Uterus (tissue), 3 donors: ENCODE measurements at regions not wholly inside any gene's neighbourhood (a gene's known extent, or its start where the extent isn't known, plus 50 kb on each side); places are given as distances from the start of the nearest gene placed in this dataset.
A peak's percentile ranks its signal among the peaks of the same experiment; 100 is the strongest.
"Not testable (repeated sequence)": the region's sequence is repeated elsewhere in the genome, so short reads cannot be mapped to it uniquely, and the experiment has no call there.

Experiments used
- DNase-seq, 2 donors: peaks; one replicate each; pipeline ENCODE4 v3.0.0-alpha.2; 2019 to 2020
- H3K27ac ChIP-seq, 2 donors: fragments of 200-600 bp; sonication (generic); 1 replicate in 1 of 2; 2 replicates in 1 of 2; pipeline ENCODE4 v1.5.1; 2016 to 2018
- H3K27me3 ChIP-seq, 2 donors: fragments of 200-600 bp; sonication (generic); one replicate each; pipeline ENCODE4 v1.5.1; 2018 to 2019; ENCODE audit warnings: control low read depth in 1 of 2
- H3K36me3 ChIP-seq, 2 donors: fragments of 200-600 bp; sonication (generic); one replicate each; pipeline ENCODE4 v1.5.1; 2019; ENCODE audit warnings: control low read depth in 1 of 2
- H3K4me1 ChIP-seq, 2 donors: fragments of 200-600 bp; sonication (generic); one replicate each; pipeline ENCODE4 v1.5.1; 2018 to 2019; ENCODE audit warnings: control low read depth in 1 of 2
- H3K4me3 ChIP-seq, 2 donors: fragments of 200-600 bp; sonication (generic); 1 replicate in 1 of 2; 2 replicates in 1 of 2; pipeline ENCODE4 v1.5.1; 2018 to 2019; ENCODE audit warnings: mild to moderate bottlenecking in 1 of 2
- H3K9me3 ChIP-seq, 2 donors: fragments of 200-600 bp; sonication (generic); one replicate each; pipeline ENCODE4 v1.5.1; 2019; ENCODE audit warnings: control low read depth in 1 of 2
- POLR2A ChIP-seq, 2 donors: fragments of 450-650 bp; IDR thresholded peaks; one replicate each; pipeline ENCODE4 v1.6.1; 2016; ENCODE audit warnings: antibody characterized with exemption in 2 of 2, mild to moderate bottlenecking in 1 of 2, moderate library complexity in 1 of 2
- intact Hi-C: fragments of 100-400 bp; cut with DNase I; formaldehyde crosslinking; loops from one replicate; pipeline ENCODE4 v1.15.1; 2023; ENCODE audit warnings: low total_unique reads
- TF ChIP-seq, protein P1 (sequence below), 4 experiments: fragments of 200-600 bp in 2 of 4; fragments of 450-650 bp in 2 of 4; sonication (generic) in 2 of 4; IDR thresholded peaks; one replicate each; pipeline ENCODE4 v1.5.1; 2016 to 2019; ENCODE audit warnings: antibody characterized with exemption in 4 of 4, mild to moderate bottlenecking in 2 of 4, moderate library complexity in 1 of 4
- donor health status: DM: yes; HTN: yes; CAD: no.

DNA sequence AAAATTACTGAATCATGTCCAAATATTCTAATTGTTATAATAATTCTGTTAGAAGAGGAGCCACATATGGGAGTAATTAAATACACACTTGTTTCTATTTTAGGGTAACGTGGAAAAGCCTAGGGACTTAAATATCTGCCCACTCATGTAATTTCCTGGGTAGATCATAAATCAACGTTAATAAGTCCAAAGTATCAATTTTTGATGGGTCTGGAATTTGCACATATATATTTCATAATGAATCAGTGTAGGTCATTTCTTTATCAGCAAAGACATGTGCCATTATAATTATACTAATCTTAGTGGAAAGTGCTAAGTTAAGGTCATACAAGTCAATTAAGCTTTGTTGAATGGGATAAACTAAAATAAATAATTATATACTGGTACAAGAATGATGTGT, 346.2 kb downstream of the ZBBX start:
- Histone ChIP-seq H3K4me1 (no peaks in the 10 kb centered on the region), H3K4me3 (no peak overlapping the region), H3K36me3 (no peaks in the 10 kb centered on the region), H3K27ac (no peak overlapping the region), H3K9me3 (no peaks in the 10 kb centered on the region), H3K27me3 (no peaks in the 10 kb centered on the region)
- intact Hi-C loops = no loop called here
- TF ChIP-seq, protein P1, sequence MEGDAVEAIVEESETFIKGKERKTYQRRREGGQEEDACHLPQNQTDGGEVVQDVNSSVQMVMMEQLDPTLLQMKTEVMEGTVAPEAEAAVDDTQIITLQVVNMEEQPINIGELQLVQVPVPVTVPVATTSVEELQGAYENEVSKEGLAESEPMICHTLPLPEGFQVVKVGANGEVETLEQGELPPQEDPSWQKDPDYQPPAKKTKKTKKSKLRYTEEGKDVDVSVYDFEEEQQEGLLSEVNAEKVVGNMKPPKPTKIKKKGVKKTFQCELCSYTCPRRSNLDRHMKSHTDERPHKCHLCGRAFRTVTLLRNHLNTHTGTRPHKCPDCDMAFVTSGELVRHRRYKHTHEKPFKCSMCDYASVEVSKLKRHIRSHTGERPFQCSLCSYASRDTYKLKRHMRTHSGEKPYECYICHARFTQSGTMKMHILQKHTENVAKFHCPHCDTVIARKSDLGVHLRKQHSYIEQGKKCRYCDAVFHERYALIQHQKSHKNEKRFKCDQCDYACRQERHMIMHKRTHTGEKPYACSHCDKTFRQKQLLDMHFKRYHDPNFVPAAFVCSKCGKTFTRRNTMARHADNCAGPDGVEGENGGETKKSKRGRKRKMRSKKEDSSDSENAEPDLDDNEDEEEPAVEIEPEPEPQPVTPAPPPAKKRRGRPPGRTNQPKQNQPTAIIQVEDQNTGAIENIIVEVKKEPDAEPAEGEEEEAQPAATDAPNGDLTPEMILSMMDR (IDR thresholded peaks at IDR 0.05) = no peak
- TF ChIP-seq POLR2A (IDR thresholded peaks at IDR 0.05) = no peak
- DNase-seq = no peak

DNA sequence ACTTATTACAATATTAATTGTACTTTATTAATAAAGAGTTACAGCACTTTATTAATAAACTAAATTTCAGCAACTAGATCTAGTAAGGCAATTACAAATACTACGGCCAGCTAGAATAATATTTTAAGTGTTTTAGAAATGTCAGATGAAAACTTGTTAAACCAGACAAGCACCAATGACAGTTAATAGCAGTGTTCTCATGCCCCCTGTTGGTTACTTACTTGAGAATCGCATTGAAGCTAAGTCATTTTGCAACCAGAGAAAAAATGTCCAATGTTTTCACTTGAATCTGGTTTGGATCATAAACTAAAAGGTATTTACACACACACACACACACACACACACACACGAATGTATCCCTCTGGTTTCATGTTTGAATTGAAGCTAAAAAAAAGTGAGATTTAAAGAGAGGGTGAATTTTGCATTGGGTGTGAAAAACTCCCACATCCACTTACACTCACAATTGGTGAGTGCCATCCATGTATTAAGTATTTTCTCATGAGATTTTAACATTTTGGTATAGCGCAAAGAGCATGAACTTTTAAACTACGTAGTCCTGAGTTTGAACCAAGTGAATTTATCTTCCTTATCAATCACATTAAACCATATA, 347.7 kb downstream of the ZBBX start:
- DNase-seq = no peak
- intact Hi-C loops = no loop called here

GRCh38 chr3:167031364-167032049, 348.6 kb downstream of the ZBBX start:
- H3K4me1 ChIP-seq = no peaks in the 10 kb centered on the region
- no peaks in the 10 kb centered on the region for H3K9me3 ChIP-seq
- no peaks in the 10 kb centered on the region for H3K27me3 ChIP-seq
- no peak for DNase-seq
- no peaks in the 10 kb centered on the region for H3K36me3 ChIP-seq
- no peak for TF ChIP-seq POLR2A (IDR thresholded peaks at IDR 0.05)
- TF ChIP-seq, protein P1 (IDR thresholded peaks at IDR 0.05) = no peak
- H3K4me3 ChIP-seq = no peak overlapping the region
- no peak overlapping the region for H3K27ac ChIP-seq
- intact Hi-C loops = no loop called here

More for the DNA sequence above, 347.7 kb downstream of the ZBBX start:
- TF ChIP-seq, protein P1 (IDR thresholded peaks at IDR 0.05) = peak in 2 of 4 experiments; percentile 11 to 20
- TF ChIP-seq POLR2A (IDR thresholded peaks at IDR 0.05) = no peak
- Histone ChIP-seq H3K4me3 (no peak overlapping the region), H3K9me3 (no peaks in the 10 kb centered on the region), H3K27ac (no peak overlapping the region), H3K36me3 (no peaks in the 10 kb centered on the region), H3K27me3 (no peaks in the 10 kb centered on the region), H3K4me1 (no peaks in the 10 kb centered on the region)

DNA sequence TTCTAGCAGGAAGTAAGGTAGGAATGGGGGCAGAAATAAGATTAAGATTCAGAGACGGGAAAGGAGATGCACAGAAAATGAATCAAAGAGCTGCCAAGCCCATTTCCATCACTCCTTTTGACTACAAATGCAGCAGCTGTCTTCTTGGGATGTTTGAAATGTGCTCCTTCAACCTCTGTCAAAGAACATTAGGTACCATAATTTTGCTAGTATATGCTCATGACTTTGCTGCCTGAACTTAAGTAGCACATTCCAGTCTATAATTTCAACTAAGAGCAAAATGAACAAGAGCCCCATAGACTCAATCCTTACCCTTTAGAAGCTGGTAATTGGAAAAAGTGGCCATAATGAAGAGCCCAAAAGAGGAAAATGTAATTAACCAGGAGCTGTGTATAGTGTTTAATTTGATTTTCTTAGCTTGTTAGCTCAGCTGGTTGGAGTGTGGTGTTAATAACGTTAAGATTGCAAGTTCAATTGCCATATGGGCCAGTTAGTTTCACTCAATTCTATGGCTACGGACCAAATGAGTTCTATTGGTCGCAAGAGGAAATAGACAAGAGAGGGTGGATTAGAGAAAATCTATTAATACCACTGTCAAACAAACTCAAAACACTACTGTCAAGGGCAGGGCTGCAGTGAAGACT, 349.9 kb downstream of the ZBBX start:
- Histone ChIP-seq H3K27me3 (no peaks in the 10 kb centered on the region), H3K36me3 (no peaks in the 10 kb centered on the region), H3K9me3 (no peaks in the 10 kb centered on the region), H3K4me3 (no peak overlapping the region), H3K4me1 (no peaks in the 10 kb centered on the region), H3K27ac (no peak overlapping the region)
- DNase-seq = no peak
- TF ChIP-seq, protein P1 (IDR thresholded peaks at IDR 0.05) = no peak
- TF ChIP-seq POLR2A (IDR thresholded peaks at IDR 0.05) = no peak
- intact Hi-C loops = no loop called here

DNA sequence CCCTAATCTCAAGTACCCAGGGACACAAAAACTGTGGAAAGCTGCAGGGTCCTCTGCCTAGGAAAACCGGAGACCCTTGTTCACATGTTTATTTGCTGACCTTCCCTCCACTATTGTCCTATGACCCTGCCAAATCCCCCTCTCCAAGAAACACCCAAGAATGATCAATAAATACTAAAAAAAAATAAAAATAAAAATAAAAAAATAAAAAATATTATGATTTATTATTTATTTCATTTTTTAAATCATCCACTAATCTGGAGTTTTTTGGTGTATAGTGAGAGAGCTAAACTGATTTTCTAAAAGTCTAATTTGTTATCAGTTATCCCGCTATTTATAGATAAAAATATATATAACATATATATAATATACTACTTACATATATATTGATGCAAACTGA, 360.6 kb downstream of the ZBBX start:
- H3K36me3 ChIP-seq, H3K4me1 ChIP-seq, intact Hi-C loops, DNase-seq, H3K4me3 ChIP-seq, H3K27me3 ChIP-seq, H3K9me3 ChIP-seq, H3K27ac ChIP-seq: not testable (repeated sequence)

DNA sequence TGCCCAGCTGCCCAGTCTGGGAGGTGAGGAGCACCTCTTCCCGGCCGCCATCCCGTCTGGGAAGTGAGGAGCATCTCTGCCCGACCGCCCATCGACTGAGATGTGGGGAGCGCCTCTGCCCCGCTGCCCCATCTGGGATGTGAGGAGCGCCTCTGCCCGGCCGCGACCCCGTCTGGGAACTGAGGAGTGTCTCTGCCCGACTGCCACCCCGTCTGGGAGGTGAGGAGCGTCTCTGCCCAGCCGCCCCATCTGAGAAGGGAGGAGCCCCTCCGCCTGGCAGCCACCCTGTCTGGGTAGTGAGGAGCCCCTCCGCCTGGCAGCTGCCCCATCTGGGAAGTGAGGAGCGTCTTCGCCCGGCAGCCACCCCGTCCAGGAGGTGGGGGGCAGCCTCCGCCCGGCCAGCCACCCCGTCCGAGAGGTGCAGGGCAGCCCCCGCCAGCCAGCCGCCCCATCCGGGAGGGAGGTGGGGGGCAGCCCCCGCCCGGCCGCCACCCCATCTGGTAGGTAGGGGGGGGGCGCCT, 361.4 kb downstream of the ZBBX start:
- intact Hi-C loops, H3K27ac ChIP-seq, H3K36me3 ChIP-seq, DNase-seq, H3K27me3 ChIP-seq, H3K9me3 ChIP-seq, H3K4me3 ChIP-seq, H3K4me1 ChIP-seq: not testable (repeated sequence)
